ENCODE measurements at regions not wholly inside any gene's neighbourhood (a gene's known extent, or its start where the extent isn't known, plus 50 kb on each side); places are given as distances from the start of the nearest gene placed in this dataset.
A peak's percentile ranks its signal among the peaks of the same experiment; 100 is the strongest.

DNA sequence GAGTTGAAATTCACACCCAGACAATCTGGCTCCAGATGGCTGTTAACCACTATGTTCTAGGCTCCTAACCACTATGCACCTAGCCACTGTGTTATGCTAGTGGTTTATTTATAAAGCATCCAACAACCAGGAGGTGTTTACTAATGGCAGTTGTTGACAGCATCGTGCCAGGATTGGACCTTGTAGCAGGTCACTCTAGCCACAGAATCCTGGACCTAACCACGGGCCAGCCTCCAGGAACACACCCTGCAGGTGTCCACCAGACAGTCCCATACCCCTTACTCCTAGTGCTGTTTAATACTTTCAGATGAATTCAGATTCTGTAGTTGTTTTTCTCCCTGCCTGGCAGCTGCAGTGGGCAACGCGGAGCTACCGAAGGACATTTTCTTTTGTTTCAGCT is 109.4 kb upstream of the MYL2 start:
- no peak overlapping the region for H3K4me3 ChIP-seq (ENCODE audit: low read depth in 1 of 3, low read length in 3 of 3)
- H3K4me1 ChIP-seq (ENCODE audit: control insufficient read depth in 4 of 4, insufficient read depth in 4 of 4, low read length in 3 of 4) = peaks cover 9 to 36% (median 28%) of the 10 kb centered on the region in 4 donors
- H3K9me3 ChIP-seq (ENCODE audit: control insufficient read depth in 4 of 4, low read length in 3 of 4) = no peaks in the 10 kb centered on the region
- no peak overlapping the region for H3K27ac ChIP-seq (ENCODE audit: low read depth in 1 of 2, low read length in 2 of 2)
- no peak for DNase-seq (ENCODE audit: low spot score)
- TF ChIP-seq YY1 (IDR thresholded peaks at IDR 0.05) (no peak), HNF4A (conservative IDR thresholded peaks at IDR 0.05) (peak; percentile 60 to 68)
- H3K27me3 ChIP-seq (ENCODE audit: control insufficient read depth in 4 of 4, insufficient read depth in 4 of 4, low read length in 3 of 4) = no peaks in the 10 kb centered on the region
- no peak overlapping the region for H3K9ac ChIP-seq (ENCODE audit: low read depth in 1 of 2, low read length in 2 of 2)
- H3K36me3 ChIP-seq (ENCODE audit: control insufficient read depth in 4 of 4, insufficient read depth in 3 of 4, low read depth in 1 of 4, low read length in 3 of 4) = no peaks in the 10 kb centered on the region
- 44% methylated on average over 5 of the region's 5 CpGs for WGBS

DNA sequence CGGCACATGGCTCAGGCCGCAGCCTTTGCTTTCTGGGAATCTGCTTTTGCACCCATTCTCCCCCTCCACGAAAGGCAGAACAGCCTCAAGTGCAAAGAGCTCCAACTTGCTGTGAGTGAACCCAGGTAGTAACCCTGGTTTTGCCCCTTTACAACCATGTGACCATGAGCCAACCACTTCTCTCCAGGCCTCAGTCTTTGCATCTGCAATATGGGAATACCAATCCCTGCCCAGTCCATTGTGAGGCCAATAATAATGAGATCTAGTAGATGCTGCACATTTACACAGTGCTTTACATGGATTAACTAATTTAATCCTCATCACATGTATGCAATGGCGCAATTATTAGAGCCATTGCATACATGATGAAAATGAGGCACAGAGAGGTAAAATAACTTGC is 108.9 kb upstream of the MYL2 start:
- Histone ChIP-seq H3K4me1 (ENCODE audit: control insufficient read depth in 4 of 4, insufficient read depth in 4 of 4, low read length in 3 of 4) (peaks cover 7 to 37% (median 28%) of the 10 kb centered on the region in 4 donors), H3K9ac (ENCODE audit: low read depth in 1 of 2, low read length in 2 of 2) (no peak overlapping the region), H3K27ac (ENCODE audit: low read depth in 1 of 2, low read length in 2 of 2) (no peak overlapping the region), H3K36me3 (ENCODE audit: control insufficient read depth in 4 of 4, insufficient read depth in 3 of 4, low read depth in 1 of 4, low read length in 3 of 4) (no peaks in the 10 kb centered on the region), H3K9me3 (ENCODE audit: control insufficient read depth in 4 of 4, low read length in 3 of 4) (no peaks in the 10 kb centered on the region), H3K27me3 (ENCODE audit: control insufficient read depth in 4 of 4, insufficient read depth in 4 of 4, low read length in 3 of 4) (no peaks in the 10 kb centered on the region), H3K4me3 (ENCODE audit: low read depth in 1 of 3, low read length in 3 of 3) (no peak overlapping the region)
- 96% methylated on average over 4 of the region's 4 CpGs for WGBS
- no peak for DNase-seq (ENCODE audit: low spot score)
- TF ChIP-seq EGR1 (IDR thresholded peaks at IDR 0.05; ENCODE audit: low read depth in 2 of 2) = no peak
- no peak for TF ChIP-seq TAF1 (conservative IDR thresholded peaks at IDR 0.05)
- TF ChIP-seq JUND (IDR thresholded peaks at IDR 0.05) = no peak
- no peak for TF ChIP-seq HNF4A (conservative IDR thresholded peaks at IDR 0.05)
- TF ChIP-seq CTCF (IDR thresholded peaks at IDR 0.05; ENCODE audit: low read depth, low read length, missing input control) = no peak
- TF ChIP-seq, protein P1, sequence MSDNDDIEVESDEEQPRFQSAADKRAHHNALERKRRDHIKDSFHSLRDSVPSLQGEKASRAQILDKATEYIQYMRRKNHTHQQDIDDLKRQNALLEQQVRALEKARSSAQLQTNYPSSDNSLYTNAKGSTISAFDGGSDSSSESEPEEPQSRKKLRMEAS (IDR thresholded peaks at IDR 0.05) = no peak

DNA sequence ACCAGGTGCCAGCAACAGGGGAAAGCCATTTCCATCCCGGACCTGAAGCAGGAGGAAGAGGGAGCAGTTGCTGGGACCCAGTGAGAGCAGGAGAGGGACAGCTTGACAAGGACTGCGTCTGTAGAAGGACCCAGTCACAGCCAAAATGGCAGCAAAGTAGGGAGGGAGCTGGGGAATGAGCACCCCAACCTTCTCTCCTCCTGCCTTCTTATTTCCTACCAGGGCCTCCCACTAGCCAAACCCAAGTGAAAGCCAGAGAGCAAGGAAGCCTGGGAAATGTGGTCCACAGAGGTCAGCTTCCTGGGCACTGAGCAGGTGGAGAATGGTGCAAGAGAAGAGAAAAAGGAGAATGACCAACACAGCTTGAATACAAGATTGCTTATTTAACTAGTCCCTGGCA is 108.5 kb upstream of the MYL2 start:
- no peaks in the 10 kb centered on the region for H3K36me3 ChIP-seq (ENCODE audit: control insufficient read depth in 4 of 4, insufficient read depth in 3 of 4, low read depth in 1 of 4, low read length in 3 of 4)
- no peak overlapping the region for H3K27ac ChIP-seq (ENCODE audit: low read depth in 1 of 2, low read length in 2 of 2)
- TF ChIP-seq CTCF (IDR thresholded peaks at IDR 0.05; ENCODE audit: low read depth, low read length, missing input control) (no peak), HNF4A (conservative IDR thresholded peaks at IDR 0.05) (no peak), NR2F2 (IDR thresholded peaks at IDR 0.05) (no peak), ATF3 (IDR thresholded peaks at IDR 0.05) (no peak), HNF4G (IDR thresholded peaks at IDR 0.05) (no peak), SP1 (IDR thresholded peaks at IDR 0.05) (no peak), FOXA2 (IDR thresholded peaks at IDR 0.05) (no peak), YY1 (IDR thresholded peaks at IDR 0.05) (no peak), JUND (IDR thresholded peaks at IDR 0.05) (no peak), FOXA1 (IDR thresholded peaks at IDR 0.05) (no peak), EGR1 (IDR thresholded peaks at IDR 0.05; ENCODE audit: low read depth in 2 of 2) (no peak), GABPA (IDR thresholded peaks at IDR 0.05 in 1 of 2, conservative IDR thresholded peaks at IDR 0.05 in 1 of 2) (no peak), RXRA (IDR thresholded peaks at IDR 0.05) (no peak)
- TF ChIP-seq, protein P2, sequence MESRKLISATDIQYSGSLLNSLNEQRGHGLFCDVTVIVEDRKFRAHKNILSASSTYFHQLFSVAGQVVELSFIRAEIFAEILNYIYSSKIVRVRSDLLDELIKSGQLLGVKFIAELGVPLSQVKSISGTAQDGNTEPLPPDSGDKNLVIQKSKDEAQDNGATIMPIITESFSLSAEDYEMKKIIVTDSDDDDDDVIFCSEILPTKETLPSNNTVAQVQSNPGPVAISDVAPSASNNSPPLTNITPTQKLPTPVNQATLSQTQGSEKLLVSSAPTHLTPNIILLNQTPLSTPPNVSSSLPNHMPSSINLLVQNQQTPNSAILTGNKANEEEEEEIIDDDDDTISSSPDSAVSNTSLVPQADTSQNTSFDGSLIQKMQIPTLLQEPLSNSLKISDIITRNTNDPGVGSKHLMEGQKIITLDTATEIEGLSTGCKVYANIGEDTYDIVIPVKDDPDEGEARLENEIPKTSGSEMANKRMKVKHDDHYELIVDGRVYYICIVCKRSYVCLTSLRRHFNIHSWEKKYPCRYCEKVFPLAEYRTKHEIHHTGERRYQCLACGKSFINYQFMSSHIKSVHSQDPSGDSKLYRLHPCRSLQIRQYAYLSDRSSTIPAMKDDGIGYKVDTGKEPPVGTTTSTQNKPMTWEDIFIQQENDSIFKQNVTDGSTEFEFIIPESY (IDR thresholded peaks at IDR 0.05) = no peak
- TF ChIP-seq, protein P1 (IDR thresholded peaks at IDR 0.05) = no peak
- 93% methylated on average over 2 of the region's 2 CpGs for WGBS
- DNase-seq (ENCODE audit: low spot score) = no peak
- H3K27me3 ChIP-seq (ENCODE audit: control insufficient read depth in 4 of 4, insufficient read depth in 4 of 4, low read length in 3 of 4) = no peaks in the 10 kb centered on the region
- peaks cover 4 to 33% (median 26%) of the 10 kb centered on the region in 4 donors for H3K4me1 ChIP-seq (ENCODE audit: control insufficient read depth in 4 of 4, insufficient read depth in 4 of 4, low read length in 3 of 4)
- no peak overlapping the region for H3K4me3 ChIP-seq (ENCODE audit: low read depth in 1 of 3, low read length in 3 of 3)
- H3K9ac ChIP-seq (ENCODE audit: low read depth in 1 of 2, low read length in 2 of 2) = no peak overlapping the region
- no peaks in the 10 kb centered on the region for H3K9me3 ChIP-seq (ENCODE audit: control insufficient read depth in 4 of 4, low read length in 3 of 4)
